C4-2B (cell line): ENCODE measurements at regions not wholly inside any gene's neighbourhood (a gene's known extent, or its start where the extent isn't known, plus 50 kb on each side); places are given as distances from the start of the nearest gene placed in this dataset.

Experiments
- CTCF ChIP-seq: fragments of 450-650 bp; conservative IDR thresholded peaks from 2 replicates; pipeline ENCODE4 v1.5.1; 2017; ENCODE audit warnings: mild to moderate bottlenecking
- ZFX ChIP-seq: fragments of 450-650 bp; IDR thresholded peaks from 2 replicates; pipeline ENCODE4 v1.6.1; 2017

GRCh38 chr10:33822774-33823173, 488.3 kb upstream of the NRP1 start:
- TF ChIP-seq CTCF = no peak
- TF ChIP-seq ZFX = no peak
